A549 (cell line): ENCODE measurements at regions not wholly inside any gene's neighbourhood (a gene's known extent, or its start where the extent isn't known, plus 50 kb on each side); places are given as distances from the start of the nearest gene placed in this dataset.
A peak's percentile ranks its signal among the peaks of the same experiment; 100 is the strongest.

Source experiments
- ATAC-seq, 2 experiments: fragments of 200-7000 bp in 1 of 2; fragments of >200 bp in 1 of 2; cut with Nextera tagmentation in 1 of 2; cut with Tn5 transposase in 1 of 2; 3 replicates each; pipeline versions ENCODE4 v1.8.0 to v1.9.1; 2018 to 2020; ENCODE audit warnings: mild to moderate bottlenecking in 1 of 2, moderate library complexity in 1 of 2
- CTCF ChIA-PET: fragments of 300-600 bp; sonication (Branson Sonifier 250); formaldehyde crosslinking; extraction: SDS; loops from one replicate; lab custom pipeline; 2021; ENCODE audit warnings: antibody characterized with exemption, inconsistent platforms; lab: Yijun Ruan, JAX
- POLR2A ChIA-PET: fragments of 350-600 bp; formaldehyde crosslinking; extraction: SDS; loops from one replicate; lab custom pipeline; 2021; ENCODE audit warnings: antibody characterized with exemption, inconsistent platforms; lab: Yijun Ruan, JAX
- DNase-seq, 2 experiments: peaks; one replicate each; pipeline versions ENCODE4 v3.0.0 to v3.0.0-alpha.2; 2011 to 2016; ENCODE audit warnings: low read depth in 1 of 2, low spot score in 1 of 2
- FAIRE-seq: peaks from 2 replicates; lab custom pipeline; 2011; peaks lifted over from hg19 to GRCh38; lab: Jason Lieb, UNC
- H3K27ac ChIP-seq, 2 experiments: fragments of >200 bp; sonication (Bioruptor Twin); formaldehyde crosslinking; 3 replicates each; pipeline ENCODE4 v1.5.1; 2016 to 2017
- H3K4me1 ChIP-seq: fragments of >200 bp; sonication (Bioruptor Twin); formaldehyde crosslinking; 3 replicates; pipeline ENCODE4 v1.6.1; 2016
- H3K4me2 ChIP-seq: fragments of >200 bp; sonication (Bioruptor Twin); formaldehyde crosslinking; 3 replicates; pipeline ENCODE4 v1.6.1; 2016
- H3K4me3 ChIP-seq: fragments of >200 bp; sonication (Bioruptor Twin); formaldehyde crosslinking; 3 replicates; pipeline ENCODE4 v1.5.1; 2016
- H3K9me3 ChIP-seq: fragments of >200 bp; sonication (Bioruptor Twin); formaldehyde crosslinking; 3 replicates; pipeline ENCODE4 v1.6.1; 2016
- CBX8 ChIP-seq: fragments of 200-600 bp; sonication (generic); IDR thresholded peaks from 2 replicates; pipeline ENCODE4 v1.6.1; 2016
- CEBPB ChIP-seq, 2 experiments: fragments of >200 bp in 1 of 2; sonication (Bioruptor Twin) in 1 of 2; formaldehyde crosslinking in 1 of 2; IDR thresholded peaks; 2 replicates each; pipeline ENCODE4 v1.6.1; 2012 to 2016
- E2F6 ChIP-seq: IDR thresholded peaks from 2 replicates; pipeline ENCODE4 v1.6.1; 2012; ENCODE audit warnings: low read depth, borderline replicate concordance
- EHMT2 ChIP-seq: fragments of 200-600 bp; sonication (generic); IDR thresholded peaks from 2 replicates; pipeline ENCODE4 v1.6.1; 2016; ENCODE audit warnings: antibody characterized with exemption, low read depth, mild to moderate bottlenecking, moderate library complexity
- ESRRA ChIP-seq: fragments of 150-350 bp; IDR thresholded peaks from 2 replicates; pipeline ENCODE4 v1.6.1; 2014; ENCODE audit warnings: mild to moderate bottlenecking, low read length, borderline replicate concordance
- HES2 ChIP-seq: fragments of >200 bp; sonication (Bioruptor Twin); formaldehyde crosslinking; IDR thresholded peaks from 2 replicates; pipeline ENCODE4 v1.6.1; 2016
- HOXA7 ChIP-seq: fragments of 250-450 bp; sonication (Bioruptor Pico); IDR thresholded peaks from 2 replicates; pipeline ENCODE4 v1.5.0; 2020; ENCODE audit warnings: mild to moderate bottlenecking, moderate library complexity
- JUN ChIP-seq, 2 experiments: fragments of >200 bp; sonication (Bioruptor Twin); formaldehyde crosslinking; IDR thresholded peaks; 2 replicates in 1 of 2; 3 replicates in 1 of 2; pipeline ENCODE4 v1.6.1; 2016 to 2017
- MAZ ChIP-seq: fragments of 150-350 bp; IDR thresholded peaks from 2 replicates; pipeline ENCODE4 v1.6.1; 2014; ENCODE audit warnings: antibody characterized with exemption, low read depth, low read length, borderline replicate concordance
- NR3C1 ChIP-seq: fragments of >200 bp; sonication (Bioruptor Twin); formaldehyde crosslinking; IDR thresholded peaks from 3 replicates; pipeline ENCODE4 v1.6.1; 2017
- POLR2A ChIP-seq: IDR thresholded peaks from 2 replicates; pipeline ENCODE4 v1.6.1; 2012; ENCODE audit warnings: mild to moderate bottlenecking, low read length
- RAD21 ChIP-seq, 2 experiments: fragments of >200 bp in 1 of 2; sonication (Bioruptor Twin) in 1 of 2; formaldehyde crosslinking in 1 of 2; IDR thresholded peaks in 1 of 2; conservative IDR thresholded peaks in 1 of 2; 2 replicates in 1 of 2; 3 replicates in 1 of 2; pipeline ENCODE4 v1.6.1; 2012 to 2018; ENCODE audit warnings: inconsistent platforms in 1 of 2
- RCOR1 ChIP-seq: fragments of 150-350 bp; IDR thresholded peaks from 2 replicates; pipeline ENCODE4 v1.6.1; 2014; ENCODE audit warnings: antibody characterized with exemption, low read length, low read depth
- RFX5 ChIP-seq: fragments of 450-650 bp; IDR thresholded peaks from 2 replicates; pipeline ENCODE4 v1.7.1; 2014; ENCODE audit warnings: antibody characterized with exemption, mild to moderate bottlenecking, moderate library complexity
- RNF2 ChIP-seq: fragments of 200-600 bp; sonication (generic); IDR thresholded peaks from 2 replicates; pipeline ENCODE4 v1.6.1; 2016; ENCODE audit warnings: low read depth, mild to moderate bottlenecking, antibody characterized with exemption, moderate library complexity, borderline replicate concordance
- SREBF2 ChIP-seq: fragments of 450-650 bp; IDR thresholded peaks from 2 replicates; pipeline ENCODE4 v1.6.1; 2014; ENCODE audit warnings: mild to moderate bottlenecking, moderate library complexity
- TFCP2L1 ChIP-seq: fragments of 250-450 bp; sonication (Bioruptor Pico); IDR thresholded peaks from 2 replicates; pipeline ENCODE4 v1.5.0; 2021; ENCODE audit warnings: mild to moderate bottlenecking
- TP53 ChIP-seq: fragments of 250-450 bp; sonication (Bioruptor Pico); IDR thresholded peaks from 2 replicates; pipeline ENCODE4 v1.5.0; 2021; ENCODE audit warnings: mild to moderate bottlenecking, moderate library complexity
- USF2 ChIP-seq: fragments of 450-650 bp; IDR thresholded peaks from 2 replicates; pipeline ENCODE4 v1.6.1; 2014; ENCODE audit warnings: antibody characterized with exemption
- ZC3H11A ChIP-seq: fragments of 450-650 bp; IDR thresholded peaks from 2 replicates; pipeline ENCODE4 v1.6.1; 2014; ENCODE audit warnings: antibody characterized with exemption, mild to moderate bottlenecking
- ZFP36 ChIP-seq: fragments of 450-650 bp; IDR thresholded peaks from 2 replicates; pipeline ENCODE4 v1.6.1; 2014; ENCODE audit warnings: borderline replicate concordance; ENCODE audit not compliant: partially characterized antibody
- ZSCAN20 ChIP-seq: fragments of 250-450 bp; sonication (Bioruptor Pico); IDR thresholded peaks from 2 replicates; pipeline ENCODE4 v1.8.0; 2022; ENCODE audit warnings: mild to moderate bottlenecking, moderate library complexity
- WGBS: methylation state at CpG from one replicate; pipeline ENCODE4 v1.1.6; 2017; ENCODE audit errors: missing lambda C conversion rate; 5-methylcytosine and 5-hydroxymethylcytosine counted together
- TF ChIP-seq, protein P1 (sequence below): IDR thresholded peaks from 2 replicates; pipeline ENCODE4 v1.6.1; 2012
- TF ChIP-seq, protein P2 (sequence below): fragments of 200-600 bp; sonication (generic); IDR thresholded peaks from 2 replicates; pipeline ENCODE4 v1.6.1; 2016; ENCODE audit warnings: antibody characterized with exemption, mild to moderate bottlenecking, moderate library complexity
- TF ChIP-seq, protein P3 (sequence below): fragments of 150-350 bp; IDR thresholded peaks from 2 replicates; pipeline ENCODE4 v1.6.1; 2014; ENCODE audit warnings: low read depth, mild to moderate bottlenecking, low read length
- TF ChIP-seq, protein P4 (sequence below): fragments of 250-450 bp; sonication (Bioruptor Pico); IDR thresholded peaks from 2 replicates; pipeline ENCODE4 v1.5.0; 2020; ENCODE audit warnings: low read depth, mild to moderate bottlenecking, moderate library complexity
- TF ChIP-seq, protein P5 (sequence below): fragments of >200 bp; sonication (Bioruptor Twin); formaldehyde crosslinking; IDR thresholded peaks from 3 replicates; pipeline ENCODE4 v1.5.1; 2016

GRCh38 chrX:39509157-39509556, 588.6 kb downstream of the BCOR start:
- FAIRE-seq (no peak), DNase-seq (no peak), ATAC-seq (no peak)
- ChIA-PET POLR2A (no interaction called here), CTCF (no interaction called here)
- no peak overlapping the region for H3K4me3 ChIP-seq
- TF ChIP-seq RNF2 (no peak), ESRRA (no peak), ZSCAN20 (CRISPR knock-in tag) (no peak), CEBPB (IDR thresholded peaks at IDR 0.05) (no peak), RCOR1 (no peak), ZC3H11A (no peak), NR3C1 (no peak), USF2 (no peak), POLR2A (no peak), RAD21 (conservative IDR thresholded peaks at IDR 0.05 in 1 of 2, IDR thresholded peaks at IDR 0.05 in 1 of 2) (no peak), RFX5 (no peak), HOXA7 (no peak), CBX8 (no peak), JUN (IDR thresholded peaks at IDR 0.05) (no peak), SREBF2 (no peak)
- TF ChIP-seq, protein P1, sequence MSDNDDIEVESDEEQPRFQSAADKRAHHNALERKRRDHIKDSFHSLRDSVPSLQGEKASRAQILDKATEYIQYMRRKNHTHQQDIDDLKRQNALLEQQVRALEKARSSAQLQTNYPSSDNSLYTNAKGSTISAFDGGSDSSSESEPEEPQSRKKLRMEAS: no peak
- TF ChIP-seq, protein P2, sequence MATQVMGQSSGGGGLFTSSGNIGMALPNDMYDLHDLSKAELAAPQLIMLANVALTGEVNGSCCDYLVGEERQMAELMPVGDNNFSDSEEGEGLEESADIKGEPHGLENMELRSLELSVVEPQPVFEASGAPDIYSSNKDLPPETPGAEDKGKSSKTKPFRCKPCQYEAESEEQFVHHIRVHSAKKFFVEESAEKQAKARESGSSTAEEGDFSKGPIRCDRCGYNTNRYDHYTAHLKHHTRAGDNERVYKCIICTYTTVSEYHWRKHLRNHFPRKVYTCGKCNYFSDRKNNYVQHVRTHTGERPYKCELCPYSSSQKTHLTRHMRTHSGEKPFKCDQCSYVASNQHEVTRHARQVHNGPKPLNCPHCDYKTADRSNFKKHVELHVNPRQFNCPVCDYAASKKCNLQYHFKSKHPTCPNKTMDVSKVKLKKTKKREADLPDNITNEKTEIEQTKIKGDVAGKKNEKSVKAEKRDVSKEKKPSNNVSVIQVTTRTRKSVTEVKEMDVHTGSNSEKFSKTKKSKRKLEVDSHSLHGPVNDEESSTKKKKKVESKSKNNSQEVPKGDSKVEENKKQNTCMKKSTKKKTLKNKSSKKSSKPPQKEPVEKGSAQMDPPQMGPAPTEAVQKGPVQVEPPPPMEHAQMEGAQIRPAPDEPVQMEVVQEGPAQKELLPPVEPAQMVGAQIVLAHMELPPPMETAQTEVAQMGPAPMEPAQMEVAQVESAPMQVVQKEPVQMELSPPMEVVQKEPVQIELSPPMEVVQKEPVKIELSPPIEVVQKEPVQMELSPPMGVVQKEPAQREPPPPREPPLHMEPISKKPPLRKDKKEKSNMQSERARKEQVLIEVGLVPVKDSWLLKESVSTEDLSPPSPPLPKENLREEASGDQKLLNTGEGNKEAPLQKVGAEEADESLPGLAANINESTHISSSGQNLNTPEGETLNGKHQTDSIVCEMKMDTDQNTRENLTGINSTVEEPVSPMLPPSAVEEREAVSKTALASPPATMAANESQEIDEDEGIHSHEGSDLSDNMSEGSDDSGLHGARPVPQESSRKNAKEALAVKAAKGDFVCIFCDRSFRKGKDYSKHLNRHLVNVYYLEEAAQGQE: no peak
- TF ChIP-seq, protein P3, sequence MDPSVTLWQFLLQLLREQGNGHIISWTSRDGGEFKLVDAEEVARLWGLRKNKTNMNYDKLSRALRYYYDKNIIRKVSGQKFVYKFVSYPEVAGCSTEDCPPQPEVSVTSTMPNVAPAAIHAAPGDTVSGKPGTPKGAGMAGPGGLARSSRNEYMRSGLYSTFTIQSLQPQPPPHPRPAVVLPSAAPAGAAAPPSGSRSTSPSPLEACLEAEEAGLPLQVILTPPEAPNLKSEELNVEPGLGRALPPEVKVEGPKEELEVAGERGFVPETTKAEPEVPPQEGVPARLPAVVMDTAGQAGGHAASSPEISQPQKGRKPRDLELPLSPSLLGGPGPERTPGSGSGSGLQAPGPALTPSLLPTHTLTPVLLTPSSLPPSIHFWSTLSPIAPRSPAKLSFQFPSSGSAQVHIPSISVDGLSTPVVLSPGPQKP: no peak
- H3K4me1 ChIP-seq: no peaks in the 10 kb centered on the region
- no peak overlapping the region for H3K27ac ChIP-seq
- peaks cover 11% of the 10 kb centered on the region; the same call in 1 of the 3 replicates for H3K9me3 ChIP-seq
- H3K4me2 ChIP-seq: no peak overlapping the region
- 0% methylated on average over 1 of the region's 1 CpG for WGBS

GRCh38 chrX:39513836-39514235, 583.9 kb downstream of the BCOR start:
- peak in 1 of 2 experiments; percentile 48; a peak in 2 of 6 replicates for ATAC-seq
- Histone ChIP-seq H3K9me3 (peaks cover 8% of the 10 kb centered on the region; the same call in 1 of the 3 replicates), H3K27ac (no peak overlapping the region), H3K4me3 (no peak overlapping the region), H3K4me2 (no peak overlapping the region), H3K4me1 (no peaks in the 10 kb centered on the region)
- ChIA-PET POLR2A (no interaction called here), CTCF (no interaction called here)
- 33% methylated on average over 5 of the region's 5 CpGs for WGBS
- DNase-seq: peak; percentile 3 to 18
- FAIRE-seq: no peak
- no peak for TF ChIP-seq POLR2A
- TF ChIP-seq, protein P4, sequence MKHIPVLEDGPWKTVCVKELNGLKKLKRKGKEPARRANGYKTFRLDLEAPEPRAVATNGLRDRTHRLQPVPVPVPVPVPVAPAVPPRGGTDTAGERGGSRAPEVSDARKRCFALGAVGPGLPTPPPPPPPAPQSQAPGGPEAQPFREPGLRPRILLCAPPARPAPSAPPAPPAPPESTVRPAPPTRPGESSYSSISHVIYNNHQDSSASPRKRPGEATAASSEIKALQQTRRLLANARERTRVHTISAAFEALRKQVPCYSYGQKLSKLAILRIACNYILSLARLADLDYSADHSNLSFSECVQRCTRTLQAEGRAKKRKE (CRISPR knock-in tag): no peak

DNA sequence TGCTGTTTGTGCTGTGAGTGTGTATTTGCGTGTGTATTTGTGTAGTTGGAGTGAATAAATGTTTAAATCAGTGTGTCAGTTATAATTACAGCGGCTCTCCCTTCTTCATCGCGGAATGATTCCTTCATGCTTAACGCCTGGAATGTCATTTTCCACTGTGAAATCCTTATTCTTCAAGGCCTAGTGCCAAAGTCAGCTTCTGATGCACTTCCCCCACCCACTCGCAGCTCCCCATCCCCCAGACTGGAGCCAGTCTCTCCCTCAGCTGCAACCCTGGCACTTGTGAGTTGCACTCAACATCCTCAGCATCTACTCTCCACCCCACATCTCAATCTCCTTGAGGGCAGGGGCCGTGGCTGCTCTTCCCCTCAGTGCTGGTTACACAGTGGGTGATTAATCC, 583.0 kb downstream of the BCOR start:
- ChIA-PET CTCF (no interaction called here), POLR2A (no interaction called here)
- H3K27ac ChIP-seq: no peak overlapping the region
- ATAC-seq (no peak), DNase-seq (no peak), FAIRE-seq (peak; percentile 28)
- H3K4me3 ChIP-seq: no peak overlapping the region
- H3K4me1 ChIP-seq: no peaks in the 10 kb centered on the region
- H3K9me3 ChIP-seq: peaks cover under 1% of the 10 kb centered on the region; the same call in 1 of the 3 replicates
- 60% methylated on average over 7 of the region's 7 CpGs for WGBS
- no peak overlapping the region for H3K4me2 ChIP-seq
- TF ChIP-seq, protein P5, sequence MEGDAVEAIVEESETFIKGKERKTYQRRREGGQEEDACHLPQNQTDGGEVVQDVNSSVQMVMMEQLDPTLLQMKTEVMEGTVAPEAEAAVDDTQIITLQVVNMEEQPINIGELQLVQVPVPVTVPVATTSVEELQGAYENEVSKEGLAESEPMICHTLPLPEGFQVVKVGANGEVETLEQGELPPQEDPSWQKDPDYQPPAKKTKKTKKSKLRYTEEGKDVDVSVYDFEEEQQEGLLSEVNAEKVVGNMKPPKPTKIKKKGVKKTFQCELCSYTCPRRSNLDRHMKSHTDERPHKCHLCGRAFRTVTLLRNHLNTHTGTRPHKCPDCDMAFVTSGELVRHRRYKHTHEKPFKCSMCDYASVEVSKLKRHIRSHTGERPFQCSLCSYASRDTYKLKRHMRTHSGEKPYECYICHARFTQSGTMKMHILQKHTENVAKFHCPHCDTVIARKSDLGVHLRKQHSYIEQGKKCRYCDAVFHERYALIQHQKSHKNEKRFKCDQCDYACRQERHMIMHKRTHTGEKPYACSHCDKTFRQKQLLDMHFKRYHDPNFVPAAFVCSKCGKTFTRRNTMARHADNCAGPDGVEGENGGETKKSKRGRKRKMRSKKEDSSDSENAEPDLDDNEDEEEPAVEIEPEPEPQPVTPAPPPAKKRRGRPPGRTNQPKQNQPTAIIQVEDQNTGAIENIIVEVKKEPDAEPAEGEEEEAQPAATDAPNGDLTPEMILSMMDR: no peak
- TF ChIP-seq MAZ (no peak), EHMT2 (no peak), E2F6 (no peak), ZFP36 (no peak), HES2 (no peak), ZC3H11A (no peak), TP53 (CRISPR knock-in tag) (no peak), HOXA7 (no peak), TFCP2L1 (CRISPR knock-in tag) (no peak)
